CD4-positive, alpha-beta memory T cell (primary cell): ENCODE measurements at regions not wholly inside any gene's neighbourhood (a gene's known extent, or its start where the extent isn't known, plus 50 kb on each side); places are given as distances from the start of the nearest gene placed in this dataset.
"Not testable (repeated sequence)": the region's sequence is repeated elsewhere in the genome, so short reads cannot be mapped to it uniquely, and the experiment has no call there.

ENCODE experiments used
- CTCF ChIA-PET: fragments of 350-600 bp; sonication (Branson Sonifier 250); formaldehyde crosslinking; loops from one replicate; lab custom pipeline; 2021; ENCODE audit warnings: inconsistent platforms; ENCODE audit not compliant: partially characterized antibody; lab: Charles Lee
- POLR2A ChIA-PET: fragments of 350-600 bp; sonication (Branson Sonifier 250); formaldehyde crosslinking; loops from one replicate; lab custom pipeline; 2021; ENCODE audit not compliant: partially characterized antibody; lab: Charles Lee
- DNase-seq, 5 donors: peaks; one replicate each; pipeline versions ENCODE4 v3.0.0 to v3.0.0-alpha.2; 2020 to 2022; ENCODE audit warnings: mixed read lengths in 1 of 5
- H3K27ac ChIP-seq: one replicate; pipeline ENCODE4 v1.7.0; 2013; ENCODE audit warnings: low read depth, low read length
- H3K27me3 ChIP-seq: 2 replicates; pipeline ENCODE4 v1.7.0; 2013; ENCODE audit warnings: mild to moderate bottlenecking, low read length, moderate library complexity; ENCODE audit not compliant: insufficient read depth
- H3K36me3 ChIP-seq: 2 replicates; pipeline ENCODE4 v1.7.0; 2013; ENCODE audit warnings: mild to moderate bottlenecking, low read length, moderate library complexity; ENCODE audit not compliant: insufficient read depth
- H3K4me1 ChIP-seq: 2 replicates; pipeline ENCODE4 v1.7.0; 2013; ENCODE audit warnings: mild to moderate bottlenecking, low read length, moderate library complexity; ENCODE audit not compliant: insufficient read depth
- H3K4me3 ChIP-seq, 2 donors: one replicate each; pipeline ENCODE4 v1.7.0; 2013; ENCODE audit warnings: low read length in 2 of 2, mild to moderate bottlenecking in 1 of 2
- H3K9me3 ChIP-seq, 2 donors: one replicate each; pipeline ENCODE4 v1.7.0; 2013; ENCODE audit warnings: low read length in 2 of 2, control low read depth in 1 of 2; ENCODE audit not compliant: control insufficient read depth in 1 of 2
- H3K27ac Mint-ChIP-seq, 7 donors: one replicate each; pipeline ENCODE4 v1.8.0; 2020 to 2021; ENCODE audit warnings: mixed read lengths in 7 of 7, mild to moderate bottlenecking in 6 of 7, inconsistent platforms in 3 of 7, moderate library complexity in 3 of 7
- H3K27me3 Mint-ChIP-seq, 2 donors: one replicate each; pipeline ENCODE4 v1.8.0; 2020 to 2021; ENCODE audit warnings: mixed read lengths in 2 of 2
- H3K36me3 Mint-ChIP-seq, 2 donors: one replicate each; pipeline ENCODE4 v1.8.0; 2020 to 2021; ENCODE audit warnings: mixed read lengths in 2 of 2, inconsistent platforms in 1 of 2, mild to moderate bottlenecking in 1 of 2
- H3K4me1 Mint-ChIP-seq, 4 donors: one replicate each; pipeline ENCODE4 v1.8.0; 2020 to 2021; ENCODE audit warnings: mixed read lengths in 4 of 4, mild to moderate bottlenecking in 1 of 4
- H3K4me3 Mint-ChIP-seq, 8 donors: one replicate each; pipeline ENCODE4 v1.8.0; 2020 to 2021; ENCODE audit warnings: mixed read lengths in 8 of 8, mild to moderate bottlenecking in 7 of 8, moderate library complexity in 6 of 8, inconsistent platforms in 3 of 8
- H3K9me3 Mint-ChIP-seq, 8 donors: one replicate each; pipeline ENCODE4 v1.8.0; 2020 to 2021; ENCODE audit warnings: mixed read lengths in 8 of 8, mild to moderate bottlenecking in 5 of 8, inconsistent platforms in 3 of 8, moderate library complexity in 1 of 8
- intact Hi-C: fragments of 100-400 bp; cut with micrococcal nuclease; formaldehyde crosslinking; loops from one replicate; pipeline ENCODE4 v1.15.1; 2023

GRCh38 chr6:16933961-16934360 lies 167.9 kb upstream of the STMND1 start:
- Mint-ChIP-seq H3K27me3 (peaks cover 25% of the 10 kb centered on the region in 2 donors), H3K27ac (no peak overlapping the region), H3K4me1 (no peaks in the 10 kb centered on the region), H3K4me3 (no peak overlapping the region), H3K9me3 (peaks cover 0 to 7% (median 0%) of the 10 kb centered on the region in 8 donors), H3K36me3 (no peaks in the 10 kb centered on the region)
- intact Hi-C loops = no loop called here
- Histone ChIP-seq H3K9me3 (no peaks in the 10 kb centered on the region), H3K4me3 (no peak overlapping the region), H3K27ac (no peak overlapping the region), H3K27me3 (no peaks in the 10 kb centered on the region), H3K4me1 (no peaks in the 10 kb centered on the region), H3K36me3 (no peaks in the 10 kb centered on the region)
- POLR2A ChIA-PET = no interaction called here
- CTCF ChIA-PET = no interaction called here
- DNase-seq = no peak

- Mint-ChIP-seq H3K36me3 (no peaks in the 10 kb centered on the region), H3K4me3 (no peak overlapping the region), H3K4me1 (no peaks in the 10 kb centered on the region), H3K27me3 (peaks cover 25% of the 10 kb centered on the region in 2 donors), H3K27ac (no peak overlapping the region), H3K9me3 (peaks cover 0 to 7% (median 0%) of the 10 kb centered on the region in 8 donors)
- Histone ChIP-seq H3K9me3 (no peaks in the 10 kb centered on the region), H3K27ac (no peak overlapping the region), H3K27me3 (no peaks in the 10 kb centered on the region), H3K4me3 (no peak overlapping the region), H3K36me3 (no peaks in the 10 kb centered on the region), H3K4me1 (no peaks in the 10 kb centered on the region)
- no peak for DNase-seq
- ChIA-PET POLR2A (no interaction called here), CTCF (no interaction called here)
- intact Hi-C loops = no loop called here
These were observed 168.3 kb upstream of the STMND1 start for GRCh38 chr6:16933532-16933931.

- Histone ChIP-seq H3K27me3 (no peaks in the 10 kb centered on the region), H3K36me3 (no peaks in the 10 kb centered on the region), H3K9me3 (no peaks in the 10 kb centered on the region), H3K27ac (no peak overlapping the region), H3K4me1 (no peaks in the 10 kb centered on the region), H3K4me3 (no peak overlapping the region)
- no peaks in the 10 kb centered on the region for H3K4me1 Mint-ChIP-seq
- ChIA-PET CTCF (interaction anchor here (1.2 kb wide), 1 partner anchor 10 kb away, joined by 3 read pairs; no protein-coding TSS in a partner anchor), POLR2A (no interaction called here)
- H3K4me3 Mint-ChIP-seq = no peak overlapping the region
- no peaks in the 10 kb centered on the region for H3K36me3 Mint-ChIP-seq
- H3K27me3 Mint-ChIP-seq = peaks cover 25 to 29% of the 10 kb centered on the region in 2 donors
- no peak overlapping the region for H3K27ac Mint-ChIP-seq
- H3K9me3 Mint-ChIP-seq = peaks cover 0 to 7% (median 0%) of the 10 kb centered on the region in 8 donors
- DNase-seq = no peak
- intact Hi-C loops = no loop called here
These were observed 168.9 kb upstream of the STMND1 start for GRCh38 chr6:16932920-16933319.

GRCh38 chr6:16931079-16931478 lies 169.8 kb upstream of the ATXN1 start:
- H3K4me3 ChIP-seq, POLR2A ChIA-PET, CTCF ChIA-PET: not testable (repeated sequence)

GRCh38 chr6:16930432-16930831 lies 169.2 kb upstream of the ATXN1 start:
- ChIA-PET POLR2A (no interaction called here), CTCF (no interaction called here)
- H3K27me3 Mint-ChIP-seq = peaks cover 25 to 26% of the 10 kb centered on the region in 2 donors
- intact Hi-C loops = no loop called here
- H3K9me3 Mint-ChIP-seq = peaks cover 0 to 7% (median 0%) of the 10 kb centered on the region in 8 donors
- H3K4me3 ChIP-seq = no peak overlapping the region
- no peaks in the 10 kb centered on the region for H3K4me1 Mint-ChIP-seq
- no peaks in the 10 kb centered on the region for H3K36me3 ChIP-seq
- H3K27ac Mint-ChIP-seq = no peak overlapping the region
- H3K27me3 ChIP-seq = no peaks in the 10 kb centered on the region
- no peaks in the 10 kb centered on the region for H3K36me3 Mint-ChIP-seq
- H3K27ac ChIP-seq = no peak overlapping the region
- H3K4me1 ChIP-seq = no peaks in the 10 kb centered on the region
- DNase-seq = no peak
- no peaks in the 10 kb centered on the region for H3K9me3 ChIP-seq
- no peak overlapping the region for H3K4me3 Mint-ChIP-seq

More at GRCh38 chr6:16931079-16931478, 169.8 kb upstream of the ATXN1 start:
- Mint-ChIP-seq H3K27ac (peak overlapping the region in 1 of 7 donors; percentile 69), H3K27me3 (peaks cover 22 to 30% of the 10 kb centered on the region in 2 donors)
- H3K4me1 Mint-ChIP-seq, H3K27ac ChIP-seq, H3K9me3 ChIP-seq, H3K36me3 Mint-ChIP-seq, DNase-seq, H3K36me3 ChIP-seq, H3K4me1 ChIP-seq, H3K4me3 Mint-ChIP-seq, H3K9me3 Mint-ChIP-seq, H3K27me3 ChIP-seq, intact Hi-C loops: not testable (repeated sequence)

GRCh38 chr6:16929809-16930208 lies 168.5 kb upstream of the ATXN1 start:
- Histone ChIP-seq H3K4me3 (no peak overlapping the region), H3K36me3 (no peaks in the 10 kb centered on the region), H3K4me1 (no peaks in the 10 kb centered on the region), H3K27me3 (no peaks in the 10 kb centered on the region), H3K9me3 (no peaks in the 10 kb centered on the region), H3K27ac (no peak overlapping the region)
- Mint-ChIP-seq H3K4me1 (no peaks in the 10 kb centered on the region), H3K27me3 (peaks cover 21 to 22% of the 10 kb centered on the region in 2 donors), H3K9me3 (peaks cover 0 to 7% (median 0%) of the 10 kb centered on the region in 8 donors), H3K4me3 (no peak overlapping the region), H3K36me3 (no peaks in the 10 kb centered on the region), H3K27ac (no peak overlapping the region)
- ChIA-PET CTCF (no interaction called here), POLR2A (no interaction called here)
- no peak for DNase-seq
- intact Hi-C loops = no loop called here

- Mint-ChIP-seq H3K9me3 (peaks cover 0 to 7% (median 0%) of the 10 kb centered on the region in 8 donors), H3K27ac (no peak overlapping the region), H3K36me3 (no peaks in the 10 kb centered on the region), H3K4me3 (no peak overlapping the region), H3K27me3 (peaks cover 14 to 16% of the 10 kb centered on the region in 2 donors), H3K4me1 (no peaks in the 10 kb centered on the region)
- H3K27me3 ChIP-seq = no peaks in the 10 kb centered on the region
- no peak overlapping the region for H3K4me3 ChIP-seq
- H3K4me1 ChIP-seq = no peaks in the 10 kb centered on the region
- no peaks in the 10 kb centered on the region for H3K9me3 ChIP-seq
- no peaks in the 10 kb centered on the region for H3K36me3 ChIP-seq
- intact Hi-C loops = no loop called here
- H3K27ac ChIP-seq = no peak overlapping the region
- POLR2A ChIA-PET = no interaction called here
- no peak for DNase-seq
- CTCF ChIA-PET = no interaction called here
These were observed 167.1 kb upstream of the ATXN1 start for GRCh38 chr6:16928387-16928786.

- H3K4me1 Mint-ChIP-seq = no peaks in the 10 kb centered on the region
- ChIA-PET CTCF (interaction anchor here (1.2 kb wide), 1 partner anchor 76 kb away, joined by 3 read pairs; no protein-coding TSS in a partner anchor), POLR2A (no interaction called here)
- Histone ChIP-seq H3K9me3 (no peaks in the 10 kb centered on the region), H3K27me3 (no peaks in the 10 kb centered on the region), H3K27ac (no peak overlapping the region), H3K4me1 (no peaks in the 10 kb centered on the region), H3K36me3 (no peaks in the 10 kb centered on the region), H3K4me3 (no peak overlapping the region)
- H3K4me3 Mint-ChIP-seq = no peak overlapping the region
- H3K27me3 Mint-ChIP-seq = peaks cover 10 to 12% of the 10 kb centered on the region in 2 donors
- H3K36me3 Mint-ChIP-seq = no peaks in the 10 kb centered on the region
- H3K9me3 Mint-ChIP-seq = peaks cover 0 to 9% (median 0%) of the 10 kb centered on the region in 8 donors
- DNase-seq = no peak
- intact Hi-C loops = no loop called here
- H3K27ac Mint-ChIP-seq = no peak overlapping the region
These were observed 165.9 kb upstream of the ATXN1 start for GRCh38 chr6:16927205-16927604.
